IMR-90 (cell line): ENCODE measurements at regions not wholly inside any gene's neighbourhood (a gene's known extent, or its start where the extent isn't known, plus 50 kb on each side); places are given as distances from the start of the nearest gene placed in this dataset.

Experiments
- ATAC-seq: fragments of 200-7000 bp; cut with Tn5 transposase; 2 replicates; pipeline ENCODE4 v1.9.1; 2020; ENCODE audit warnings: low read depth, mild to moderate bottlenecking, moderate library complexity
- BruUV-seq: library from RNA; stranded (reverse); fragments of 400-500 nt; replicated peaks from 2 replicates; lab custom pipeline; 2021; lab: Mats Ljungman, UMichigan
- CTCF ChIA-PET: fragments of 300-600 bp; formaldehyde crosslinking; extraction: SDS; loops from one replicate; lab custom pipeline; 2021; ENCODE audit warnings: antibody characterized with exemption; lab: Yijun Ruan, JAX
- POLR2A ChIA-PET: fragments of 300-600 bp; sonication (Branson Sonifier 250); formaldehyde crosslinking; loops from one replicate; lab custom pipeline; 2022; ENCODE audit warnings: antibody characterized with exemption; ENCODE audit not compliant: unreplicated experiment; lab: Charles Lee
- DNase-seq: peaks from one replicate; pipeline ENCODE4 v3.0.0; 2013
- H2AFZ ChIP-seq: replicated peaks from 2 replicates; pipeline ENCODE3; 2013; ENCODE audit warnings: low read length, mild to moderate bottlenecking; ENCODE audit not compliant: poor library complexity
- H2AK5ac ChIP-seq: 2 replicates; pipeline ENCODE4 v1.6.1; 2013; ENCODE audit warnings: low read depth, low read length, inconsistent platforms
- H2AK9ac ChIP-seq: replicated peaks from 2 replicates; pipeline ENCODE3; 2013; ENCODE audit warnings: mild to moderate bottlenecking, low read depth, low read length, moderate library complexity; ENCODE audit not compliant: poor library complexity
- H2BK120ac ChIP-seq: 2 replicates; pipeline ENCODE4 v1.6.1; 2013; ENCODE audit warnings: low read depth, low read length, inconsistent platforms
- H2BK15ac ChIP-seq: 3 replicates; pipeline ENCODE4 v1.6.1; 2013; ENCODE audit warnings: low read depth, low read length, inconsistent platforms
- H2BK20ac ChIP-seq: 2 replicates; pipeline ENCODE4 v1.6.1; 2013; ENCODE audit warnings: low read depth, mild to moderate bottlenecking, inconsistent platforms, low read length, moderate library complexity
- H2BK5ac ChIP-seq: 2 replicates; pipeline ENCODE4 v1.6.1; 2013; ENCODE audit warnings: mild to moderate bottlenecking, low read depth, low read length, inconsistent platforms; ENCODE audit not compliant: poor library complexity, severe bottlenecking
- H3K14ac ChIP-seq: replicated peaks from 2 replicates; pipeline ENCODE4 v1.6.1; 2013; ENCODE audit warnings: low read depth, low read length, inconsistent platforms
- H3K18ac ChIP-seq: 2 replicates; pipeline ENCODE4 v1.6.1; 2013; ENCODE audit warnings: low read depth, low read length, control low read depth
- H3K23ac ChIP-seq: 2 replicates; pipeline ENCODE4 v1.6.1; 2013; ENCODE audit warnings: low read depth, low read length, inconsistent platforms
- H3K27ac ChIP-seq: 2 replicates; pipeline ENCODE4 v1.5.1; 2013; ENCODE audit warnings: mild to moderate bottlenecking, control low read depth, low read length; ENCODE audit not compliant: insufficient read depth
- H3K27me3 ChIP-seq: 2 replicates; pipeline ENCODE4 v1.6.1; 2013; ENCODE audit warnings: low read length; ENCODE audit not compliant: control insufficient read depth, insufficient read depth
- H3K36me3 ChIP-seq: 2 replicates; pipeline ENCODE4 v1.6.1; 2013; ENCODE audit warnings: low read length, mixed read lengths; ENCODE audit not compliant: control insufficient read depth, insufficient read depth
- H3K4ac ChIP-seq: 2 replicates; pipeline ENCODE4 v1.6.1; 2013; ENCODE audit warnings: low read depth, low read length, inconsistent platforms
- H3K4me1 ChIP-seq: 2 replicates; pipeline ENCODE4 v1.6.1; 2013; ENCODE audit warnings: low read length, mixed read lengths; ENCODE audit not compliant: control insufficient read depth, insufficient read depth
- H3K4me2 ChIP-seq: 2 replicates; pipeline ENCODE4 v1.6.1; 2013; ENCODE audit warnings: low read depth, mild to moderate bottlenecking, control low read depth, low read length, moderate library complexity
- H3K4me3 ChIP-seq: 2 replicates; pipeline ENCODE4 v1.5.1; 2013; ENCODE audit warnings: low read depth, mild to moderate bottlenecking, control low read depth, low read length, moderate library complexity; ENCODE audit not compliant: insufficient read depth
- H3K56ac ChIP-seq: 2 replicates; pipeline ENCODE4 v1.6.1; 2013; ENCODE audit warnings: low read length, inconsistent platforms; ENCODE audit not compliant: insufficient read depth; ENCODE audit errors: extremely low read depth
- H3K79me1 ChIP-seq, 2 experiments: 2 replicates each; pipeline ENCODE4 v1.6.1; 2013; ENCODE audit warnings: low read length in 2 of 2, inconsistent platforms in 1 of 2, low read depth in 1 of 2
- H3K9ac ChIP-seq: 2 replicates; pipeline ENCODE4 v1.6.1; 2013; ENCODE audit warnings: low read depth, low read length, control low read depth
- H3K9me1 ChIP-seq: 2 replicates; pipeline ENCODE4 v1.6.1; 2013; ENCODE audit warnings: low read length, inconsistent platforms; ENCODE audit not compliant: insufficient read depth
- H3K9me3 ChIP-seq: 2 replicates; pipeline ENCODE4 v1.6.1; 2013; ENCODE audit warnings: low read length; ENCODE audit not compliant: control insufficient read depth, insufficient read depth
- H4K20me1 ChIP-seq: 2 replicates; pipeline ENCODE4 v1.6.1; 2013; ENCODE audit warnings: low read length, inconsistent platforms; ENCODE audit not compliant: insufficient read depth
- H4K5ac ChIP-seq: 2 replicates; pipeline ENCODE4 v1.6.1; 2013; ENCODE audit warnings: mild to moderate bottlenecking, low read depth, low read length, control low read depth
- H4K8ac ChIP-seq, 2 experiments: 2 replicates each; pipeline ENCODE4 v1.6.1; 2013; ENCODE audit warnings: low read depth in 2 of 2, low read length in 2 of 2, control low read depth in 1 of 2, inconsistent platforms in 1 of 2
- H4K91ac ChIP-seq: 2 replicates; pipeline ENCODE4 v1.6.1; 2013; ENCODE audit warnings: low read depth, low read length, inconsistent platforms; ENCODE audit not compliant: insufficient read depth
- CEBPB ChIP-seq: IDR thresholded peaks from 2 replicates; pipeline ENCODE4 v1.6.1; 2012; ENCODE audit warnings: low read depth, low read length, improper control_type of control experiment
- CHD1 ChIP-seq: IDR thresholded peaks from 2 replicates; pipeline ENCODE4 v1.6.1; 2012; ENCODE audit warnings: low read depth, low read length, improper control_type of control experiment
- FOS ChIP-seq: fragments of 150-350 bp; IDR thresholded peaks from 2 replicates; pipeline ENCODE4 v1.6.1; 2016; ENCODE audit warnings: low read depth, low read length
- MAFK ChIP-seq: IDR thresholded peaks from 2 replicates; pipeline ENCODE4 v1.6.1; 2012; ENCODE audit warnings: low read depth, low read length, improper control_type of control experiment
- MAZ ChIP-seq: IDR thresholded peaks from 2 replicates; pipeline ENCODE4 v1.6.1; 2012; ENCODE audit warnings: low read depth, mild to moderate bottlenecking, low read length, improper control_type of control experiment, moderate library complexity, borderline replicate concordance
- MXI1 ChIP-seq: IDR thresholded peaks from 2 replicates; pipeline ENCODE4 v1.6.1; 2012; ENCODE audit warnings: low read depth, mild to moderate bottlenecking, low read length, moderate library complexity, borderline replicate concordance
- NFE2L2 ChIP-seq: fragments of 150-350 bp; IDR thresholded peaks from 2 replicates; pipeline ENCODE4 v1.6.1; 2016; ENCODE audit warnings: low read depth, mild to moderate bottlenecking, low read length
- POLR2A ChIP-seq: IDR thresholded peaks from 2 replicates; pipeline ENCODE4 v1.6.1; 2012; ENCODE audit warnings: mild to moderate bottlenecking, low read depth, low read length
- RAD21 ChIP-seq: IDR thresholded peaks from 2 replicates; pipeline ENCODE4 v1.6.1; 2012; ENCODE audit warnings: low read length, improper control_type of control experiment
- RCOR1 ChIP-seq: IDR thresholded peaks from 2 replicates; pipeline ENCODE4 v1.6.1; 2012; ENCODE audit warnings: mild to moderate bottlenecking, low read length, improper control_type of control experiment; ENCODE audit not compliant: insufficient replicate concordance
- RFX5 ChIP-seq: IDR thresholded peaks from 2 replicates; pipeline ENCODE4 v1.8.0; 2012; ENCODE audit warnings: low read depth, mild to moderate bottlenecking, low read length, moderate library complexity
- SMC3 ChIP-seq: fragments of 150-350 bp; IDR thresholded peaks from 2 replicates; pipeline ENCODE4 v1.6.1; 2016; ENCODE audit warnings: low read depth, mild to moderate bottlenecking, antibody characterized with exemption, low read length, moderate library complexity
- WGBS, 2 experiments: methylation state at CpG; one replicate each; pipeline versions ENCODE4 v1.1.5 to v1.1.7; 2013; ENCODE audit warnings: missing lambda C conversion rate in 2 of 2; ENCODE audit not compliant: insufficient read length in 1 of 2; ENCODE audit errors: extremely low coverage in 2 of 2; 5-methylcytosine and 5-hydroxymethylcytosine counted together
- dilution Hi-C: fragments of 300-500 bp; cut with HindIII; formaldehyde crosslinking; loops from one replicate; pipeline ENCODE4 v1.14.3; 2018; ENCODE audit warnings: low sequenced_read_pairs; ENCODE audit not compliant: unreplicated experiment
- in situ Hi-C: fragments of 300-500 bp; cut with MboI; formaldehyde crosslinking; loops from 3 replicates; pipeline ENCODE4 v1.14.3; 2019; ENCODE audit warnings: low sequenced_read_pairs, inconsistent platforms, mixed read lengths
- intact Hi-C: fragments of 100-400 bp; cut with micrococcal nuclease; formaldehyde crosslinking; loops from 2 replicates; pipeline ENCODE4 v1.10.0; 2022
- TF ChIP-seq, protein P1 (sequence below): fragments of 150-350 bp; IDR thresholded peaks from 2 replicates; pipeline ENCODE4 v1.6.1; 2016; ENCODE audit warnings: low read depth, mild to moderate bottlenecking, low read length, moderate library complexity, borderline replicate concordance
- TF ChIP-seq, protein P2 (sequence below): fragments of 150-350 bp; IDR thresholded peaks from 2 replicates; pipeline ENCODE4 v1.6.1; 2017; ENCODE audit warnings: mild to moderate bottlenecking, antibody characterized with exemption, low read length, low read depth
- TF ChIP-seq, protein P3 (sequence below): conservative IDR thresholded peaks from 2 replicates; pipeline ENCODE4 v1.5.1; 2012; ENCODE audit warnings: mild to moderate bottlenecking, low read depth, low read length, improper control_type of control experiment

DNA sequence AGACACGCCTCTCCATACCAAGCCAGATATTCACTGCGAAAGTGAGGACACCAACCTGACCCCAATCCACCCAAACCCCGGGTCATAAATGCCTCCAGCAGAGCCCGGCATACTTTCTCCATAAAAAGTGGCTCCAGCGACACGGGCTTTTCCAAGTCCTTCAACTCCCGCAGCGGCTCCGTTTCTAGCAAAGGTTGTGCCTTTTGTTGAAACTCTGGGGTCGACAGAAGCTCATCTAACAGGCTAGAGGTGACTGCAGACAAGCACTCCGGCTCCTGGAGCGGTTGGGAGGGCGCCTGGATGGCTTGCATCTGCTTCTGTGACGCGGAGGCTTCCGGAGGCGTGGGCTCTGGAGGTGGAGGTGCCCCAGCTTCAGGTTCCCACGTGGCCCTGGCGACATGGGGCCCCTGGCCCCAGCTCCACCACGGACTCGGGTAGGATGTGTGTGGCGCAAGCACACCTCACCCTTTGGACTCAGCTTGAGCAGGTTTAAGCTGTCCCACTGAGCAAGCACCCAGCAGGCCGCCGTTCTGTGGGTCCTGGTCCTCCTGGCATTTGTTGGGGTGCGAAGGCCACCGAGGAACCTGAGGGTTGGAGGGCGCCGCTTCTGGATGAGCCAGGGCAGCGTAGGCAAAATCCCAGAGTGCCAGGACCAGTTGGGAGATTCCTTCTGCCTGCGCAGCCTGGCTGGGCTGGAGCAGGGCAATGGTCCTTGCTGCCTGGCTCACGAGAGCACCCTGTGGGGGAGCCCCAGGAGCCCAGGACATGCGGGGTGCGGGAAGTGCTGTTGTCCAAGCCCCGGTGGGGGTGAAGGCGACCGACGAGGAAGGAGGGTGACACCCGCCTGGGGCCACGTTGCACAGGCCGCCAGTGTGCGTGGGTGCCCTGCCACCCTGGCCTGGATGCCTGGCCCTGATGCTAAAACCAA, 186.3 kb downstream of the ALG10 start:
- intact Hi-C loops = no loop called here
- dilution Hi-C loops = no loop called here
- TF ChIP-seq MXI1 (no peak), MAFK (no peak), FOS (no peak), SMC3 (no peak), CHD1 (no peak), CEBPB (no peak), RAD21 (no peak), RFX5 (no peak), NFE2L2 (no peak), MAZ (no peak), RCOR1 (no peak), POLR2A (no peak)
- TF ChIP-seq, protein P1, sequence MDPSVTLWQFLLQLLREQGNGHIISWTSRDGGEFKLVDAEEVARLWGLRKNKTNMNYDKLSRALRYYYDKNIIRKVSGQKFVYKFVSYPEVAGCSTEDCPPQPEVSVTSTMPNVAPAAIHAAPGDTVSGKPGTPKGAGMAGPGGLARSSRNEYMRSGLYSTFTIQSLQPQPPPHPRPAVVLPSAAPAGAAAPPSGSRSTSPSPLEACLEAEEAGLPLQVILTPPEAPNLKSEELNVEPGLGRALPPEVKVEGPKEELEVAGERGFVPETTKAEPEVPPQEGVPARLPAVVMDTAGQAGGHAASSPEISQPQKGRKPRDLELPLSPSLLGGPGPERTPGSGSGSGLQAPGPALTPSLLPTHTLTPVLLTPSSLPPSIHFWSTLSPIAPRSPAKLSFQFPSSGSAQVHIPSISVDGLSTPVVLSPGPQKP = no peak
- TF ChIP-seq, protein P2, sequence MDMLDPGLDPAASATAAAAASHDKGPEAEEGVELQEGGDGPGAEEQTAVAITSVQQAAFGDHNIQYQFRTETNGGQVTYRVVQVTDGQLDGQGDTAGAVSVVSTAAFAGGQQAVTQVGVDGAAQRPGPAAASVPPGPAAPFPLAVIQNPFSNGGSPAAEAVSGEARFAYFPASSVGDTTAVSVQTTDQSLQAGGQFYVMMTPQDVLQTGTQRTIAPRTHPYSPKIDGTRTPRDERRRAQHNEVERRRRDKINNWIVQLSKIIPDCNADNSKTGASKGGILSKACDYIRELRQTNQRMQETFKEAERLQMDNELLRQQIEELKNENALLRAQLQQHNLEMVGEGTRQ = no peak
- TF ChIP-seq, protein P3, sequence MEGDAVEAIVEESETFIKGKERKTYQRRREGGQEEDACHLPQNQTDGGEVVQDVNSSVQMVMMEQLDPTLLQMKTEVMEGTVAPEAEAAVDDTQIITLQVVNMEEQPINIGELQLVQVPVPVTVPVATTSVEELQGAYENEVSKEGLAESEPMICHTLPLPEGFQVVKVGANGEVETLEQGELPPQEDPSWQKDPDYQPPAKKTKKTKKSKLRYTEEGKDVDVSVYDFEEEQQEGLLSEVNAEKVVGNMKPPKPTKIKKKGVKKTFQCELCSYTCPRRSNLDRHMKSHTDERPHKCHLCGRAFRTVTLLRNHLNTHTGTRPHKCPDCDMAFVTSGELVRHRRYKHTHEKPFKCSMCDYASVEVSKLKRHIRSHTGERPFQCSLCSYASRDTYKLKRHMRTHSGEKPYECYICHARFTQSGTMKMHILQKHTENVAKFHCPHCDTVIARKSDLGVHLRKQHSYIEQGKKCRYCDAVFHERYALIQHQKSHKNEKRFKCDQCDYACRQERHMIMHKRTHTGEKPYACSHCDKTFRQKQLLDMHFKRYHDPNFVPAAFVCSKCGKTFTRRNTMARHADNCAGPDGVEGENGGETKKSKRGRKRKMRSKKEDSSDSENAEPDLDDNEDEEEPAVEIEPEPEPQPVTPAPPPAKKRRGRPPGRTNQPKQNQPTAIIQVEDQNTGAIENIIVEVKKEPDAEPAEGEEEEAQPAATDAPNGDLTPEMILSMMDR = no peak

More for the DNA sequence above, 186.3 kb downstream of the ALG10 start:
- no peak overlapping the region for H3K23ac ChIP-seq
- H3K18ac ChIP-seq = no peak overlapping the region
- H2AK5ac ChIP-seq = no peak overlapping the region
- H3K14ac ChIP-seq = no peak overlapping the region
- no peak overlapping the region for H4K8ac ChIP-seq
- no peaks in the 10 kb centered on the region for H3K9me1 ChIP-seq
- no peak overlapping the region for H3K4me2 ChIP-seq
- H3K9me3 ChIP-seq = peaks cover 61% of the 10 kb centered on the region
- H3K27me3 ChIP-seq = no peaks in the 10 kb centered on the region
- no peaks in the 10 kb centered on the region for H4K20me1 ChIP-seq
- H2AK9ac ChIP-seq = no peak overlapping the region
- no peaks in the 10 kb centered on the region for H3K79me1 ChIP-seq
- no peak overlapping the region for H4K5ac ChIP-seq
- no peaks in the 10 kb centered on the region for H3K4me1 ChIP-seq
- H3K4ac ChIP-seq = no peak overlapping the region
- no peaks in the 10 kb centered on the region for H3K36me3 ChIP-seq
- H3K56ac ChIP-seq = no peak overlapping the region
- DNase-seq = no peak
- H2BK120ac ChIP-seq = no peak overlapping the region
- no peak overlapping the region for H3K4me3 ChIP-seq
- no TSS peak for BruUV-seq
- POLR2A ChIA-PET = no interaction called here
- H3K9ac ChIP-seq = no peak overlapping the region
- no peak overlapping the region for H2BK15ac ChIP-seq
- no peak overlapping the region for H4K91ac ChIP-seq
- WGBS, 2 experiments = 61% methylated on average over 15 of the region's 41 CpGs; no CpG with 5 or more reads in 1 of the 2 experiments
- no peak overlapping the region for H2AFZ ChIP-seq
- CTCF ChIA-PET = no interaction called here
- H3K27ac ChIP-seq = no peak overlapping the region
- no peak for ATAC-seq
- in situ Hi-C loops = no loop called here
- H2BK20ac ChIP-seq = no peak overlapping the region
- no peak overlapping the region for H2BK5ac ChIP-seq
